ENCODE measurements at regions not wholly inside any gene's neighbourhood (a gene's known extent, or its start where the extent isn't known, plus 50 kb on each side); places are given as distances from the start of the nearest gene placed in this dataset.

GRCh38 chr21:40923901-40924300, 76.9 kb upstream of the DSCAM start:
- TF ChIP-seq, protein P1, sequence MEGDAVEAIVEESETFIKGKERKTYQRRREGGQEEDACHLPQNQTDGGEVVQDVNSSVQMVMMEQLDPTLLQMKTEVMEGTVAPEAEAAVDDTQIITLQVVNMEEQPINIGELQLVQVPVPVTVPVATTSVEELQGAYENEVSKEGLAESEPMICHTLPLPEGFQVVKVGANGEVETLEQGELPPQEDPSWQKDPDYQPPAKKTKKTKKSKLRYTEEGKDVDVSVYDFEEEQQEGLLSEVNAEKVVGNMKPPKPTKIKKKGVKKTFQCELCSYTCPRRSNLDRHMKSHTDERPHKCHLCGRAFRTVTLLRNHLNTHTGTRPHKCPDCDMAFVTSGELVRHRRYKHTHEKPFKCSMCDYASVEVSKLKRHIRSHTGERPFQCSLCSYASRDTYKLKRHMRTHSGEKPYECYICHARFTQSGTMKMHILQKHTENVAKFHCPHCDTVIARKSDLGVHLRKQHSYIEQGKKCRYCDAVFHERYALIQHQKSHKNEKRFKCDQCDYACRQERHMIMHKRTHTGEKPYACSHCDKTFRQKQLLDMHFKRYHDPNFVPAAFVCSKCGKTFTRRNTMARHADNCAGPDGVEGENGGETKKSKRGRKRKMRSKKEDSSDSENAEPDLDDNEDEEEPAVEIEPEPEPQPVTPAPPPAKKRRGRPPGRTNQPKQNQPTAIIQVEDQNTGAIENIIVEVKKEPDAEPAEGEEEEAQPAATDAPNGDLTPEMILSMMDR (IDR thresholded peaks at IDR 0.05; ENCODE audit: extremely low read depth, missing control alignments), result no peak
- DNase-seq (ENCODE audit: low spot score), result no peak

- TF ChIP-seq, protein P1 (IDR thresholded peaks at IDR 0.05; ENCODE audit: extremely low read depth, missing control alignments), result no peak
- no peak for DNase-seq (ENCODE audit: low spot score)
These were observed 77.7 kb upstream of the DSCAM start for GRCh38 chr21:40924641-40925040.

DNA sequence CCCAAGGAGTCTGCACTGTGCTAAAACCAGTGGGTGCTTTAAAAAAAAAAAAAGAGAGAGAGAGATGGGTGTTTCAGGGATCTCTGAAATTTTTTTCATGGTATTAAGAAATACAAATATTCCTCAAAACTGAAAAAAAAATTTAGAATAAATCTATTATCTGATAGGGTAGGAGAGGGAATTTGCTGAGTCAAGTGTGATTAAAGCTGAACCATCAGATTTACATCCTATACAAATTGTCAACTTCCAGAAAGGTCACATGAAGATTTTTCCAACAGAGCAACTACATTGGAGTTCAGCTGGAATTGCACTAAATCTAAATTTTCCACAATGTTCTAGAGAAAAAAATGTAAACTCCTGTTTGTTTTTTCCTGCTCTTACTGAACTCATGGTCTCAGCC, 79.3 kb upstream of the DSCAM start:
- TF ChIP-seq, protein P1 (IDR thresholded peaks at IDR 0.05; ENCODE audit: extremely low read depth, missing control alignments), result no peak
- no peak for DNase-seq (ENCODE audit: low spot score)

DNA sequence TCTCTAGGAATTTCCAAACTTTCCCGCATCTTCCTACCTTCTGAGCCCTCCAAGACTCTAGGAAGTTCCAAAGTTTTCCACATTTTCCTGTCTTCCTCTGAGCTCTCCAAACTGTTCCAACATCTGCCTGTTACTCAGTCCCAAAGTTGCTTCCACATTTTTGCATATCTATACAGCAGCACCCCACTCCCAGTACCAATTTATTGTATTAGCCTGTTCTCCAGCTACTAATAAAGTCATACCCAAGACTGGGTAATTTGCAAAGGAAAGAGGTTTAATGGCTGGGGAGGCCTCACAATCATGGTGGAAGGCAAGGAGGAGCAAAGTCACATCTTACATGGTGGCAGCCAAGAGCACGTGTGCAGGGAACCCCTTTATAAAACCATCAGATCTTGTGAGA, 82.9 kb upstream of the DSCAM start:
- TF ChIP-seq, protein P1 (IDR thresholded peaks at IDR 0.05; ENCODE audit: extremely low read depth, missing control alignments), result no peak
- no peak for DNase-seq (ENCODE audit: low spot score)

GRCh38 chr21:40931197-40931596, 84.2 kb upstream of the DSCAM start:
- no peak for DNase-seq (ENCODE audit: low spot score)
- TF ChIP-seq, protein P1 (IDR thresholded peaks at IDR 0.05; ENCODE audit: extremely low read depth, missing control alignments), result no peak

GRCh38 chr21:40936178-40936577, 89.2 kb upstream of the DSCAM start:
- TF ChIP-seq, protein P1 (IDR thresholded peaks at IDR 0.05; ENCODE audit: extremely low read depth, missing control alignments), result no peak
- DNase-seq (ENCODE audit: low spot score), result no peak

DNA sequence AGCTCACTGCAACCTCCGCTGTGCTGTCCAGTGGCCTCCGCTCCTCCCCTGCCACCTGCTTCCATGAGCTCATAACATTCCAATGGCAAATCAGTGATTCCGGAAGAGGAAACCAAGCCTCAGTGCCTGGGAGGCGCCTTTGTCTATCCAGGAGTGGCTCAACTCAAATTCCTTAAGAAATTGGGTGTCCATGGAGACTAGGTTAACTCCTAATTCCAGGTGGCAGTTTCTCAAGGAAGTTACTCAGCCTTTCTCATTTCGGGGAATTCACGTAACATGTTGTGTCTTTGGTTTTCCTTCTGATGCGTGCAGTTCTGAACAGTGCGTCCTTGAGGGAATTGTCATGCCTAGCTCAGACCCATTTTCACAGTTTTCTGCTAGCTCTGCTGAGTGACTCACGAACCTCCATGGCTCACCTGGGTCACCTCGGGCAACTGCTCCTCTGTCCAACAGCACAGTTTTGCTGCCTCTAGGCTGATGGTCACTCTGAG, 89.9 kb upstream of the DSCAM start:
- TF ChIP-seq, protein P1 (IDR thresholded peaks at IDR 0.05; ENCODE audit: extremely low read depth, missing control alignments), result no peak

More for the DNA sequence above, 89.9 kb upstream of the DSCAM start:
- DNase-seq (ENCODE audit: low spot score), result no peak

Data from GM20000 (cell line).